ENCODE measurements at regions not wholly inside any gene's neighbourhood (a gene's known extent, or its start where the extent isn't known, plus 50 kb on each side); places are given as distances from the start of the nearest gene placed in this dataset.

- no CpG with 5 or more reads among the region's 2 CpGs for WGBS (ENCODE audit: insufficient coverage)
- H3K4me3 ChIP-seq (replicated peaks in 1 of 3; ENCODE audit: low read depth in 2 of 3, low read length in 3 of 3) = no peak overlapping the region
- H3K9ac ChIP-seq (ENCODE audit: insufficient read depth, low read length, poor library complexity, severe bottlenecking) = no peak overlapping the region
- no peak for TF ChIP-seq CTCF (IDR thresholded peaks at IDR 0.05)
- peaks cover 9 to 31% (median 19%) of the 10 kb centered on the region in 7 donors for H3K9me3 Mint-ChIP-seq
- H3K27ac ChIP-seq (ENCODE audit: low read depth in 1 of 2, low read length in 2 of 2) = no peak overlapping the region
- H3K4me1 ChIP-seq (ENCODE audit: control insufficient read depth in 1 of 2, insufficient read depth in 2 of 2, low read length in 2 of 2) = no peaks in the 10 kb centered on the region
- H3K36me3 Mint-ChIP-seq = no peaks in the 10 kb centered on the region
- H3K36me3 ChIP-seq (replicated peaks in 1 of 2; ENCODE audit: control insufficient read depth in 1 of 2, insufficient read depth in 2 of 2, low read length in 2 of 2) = no peaks in the 10 kb centered on the region
- no peaks in the 10 kb centered on the region for H3K4me1 Mint-ChIP-seq
- intact Hi-C loops (cut with micrococcal nuclease) = no loop called here
- no peaks in the 10 kb centered on the region for H3K27me3 ChIP-seq (ENCODE audit: control insufficient read depth in 2 of 2, insufficient read depth in 2 of 2, low read length in 2 of 2)
- peaks cover 17 to 36% of the 10 kb centered on the region in 2 donors for H3K9me3 ChIP-seq (replicated peaks in 1 of 2; ENCODE audit: control insufficient read depth in 1 of 2, insufficient read depth in 1 of 2, low read length in 2 of 2)
- H2AFZ ChIP-seq (ENCODE audit: insufficient read depth, low read depth, low read length, poor library complexity, severe bottlenecking) = no peak overlapping the region
- no peak for DNase-seq
- no peak overlapping the region for H3K27ac Mint-ChIP-seq
- peaks cover 0 to 1% (median 1%) of the 10 kb centered on the region in 3 donors for H3K27me3 Mint-ChIP-seq (ENCODE audit: low read depth in 3 of 3)
- H3K79me2 ChIP-seq (ENCODE audit: insufficient read depth, low read length) = no peaks in the 10 kb centered on the region
- no peak overlapping the region for H3K4me2 ChIP-seq (replicated peaks; ENCODE audit: extremely low read depth, low read length, poor library complexity, severe bottlenecking)
- H4K20me1 ChIP-seq (ENCODE audit: insufficient read depth, low read length) = no peaks in the 10 kb centered on the region
- H3K4me3 Mint-ChIP-seq = no peak overlapping the region
These were observed 163.1 kb upstream of the FAT1 start for GRCh38 chr4:186886759-186887158.

GRCh38 chr4:186887291-186887700 is 163.6 kb upstream of the FAT1 start:
- no peak overlapping the region for H3K27ac ChIP-seq (ENCODE audit: low read depth in 1 of 2, low read length in 2 of 2)
- no peaks in the 10 kb centered on the region for H3K36me3 Mint-ChIP-seq
- H3K27me3 Mint-ChIP-seq (ENCODE audit: low read depth in 3 of 3) = peaks cover 0 to 1% (median 1%) of the 10 kb centered on the region in 3 donors
- H3K4me2 ChIP-seq (replicated peaks; ENCODE audit: extremely low read depth, low read length, poor library complexity, severe bottlenecking) = no peak overlapping the region
- no peak overlapping the region for H3K27ac Mint-ChIP-seq
- no peaks in the 10 kb centered on the region for H4K20me1 ChIP-seq (ENCODE audit: insufficient read depth, low read length)
- H3K36me3 ChIP-seq (replicated peaks in 1 of 2; ENCODE audit: control insufficient read depth in 1 of 2, insufficient read depth in 2 of 2, low read length in 2 of 2) = no peaks in the 10 kb centered on the region
- intact Hi-C loops (cut with micrococcal nuclease) = no loop called here
- no peaks in the 10 kb centered on the region for H3K79me2 ChIP-seq (ENCODE audit: insufficient read depth, low read length)
- no peak overlapping the region for H2AFZ ChIP-seq (ENCODE audit: insufficient read depth, low read depth, low read length, poor library complexity, severe bottlenecking)
- H3K4me3 Mint-ChIP-seq = no peak overlapping the region
- 70% methylated on average over 3 of the region's 6 CpGs for WGBS (ENCODE audit: insufficient coverage)
- H3K9me3 Mint-ChIP-seq = peaks cover 9 to 36% (median 19%) of the 10 kb centered on the region in 7 donors
- no peak overlapping the region for H3K4me3 ChIP-seq (replicated peaks in 1 of 3; ENCODE audit: low read depth in 2 of 3, low read length in 3 of 3)
- no peaks in the 10 kb centered on the region for H3K27me3 ChIP-seq (ENCODE audit: control insufficient read depth in 2 of 2, insufficient read depth in 2 of 2, low read length in 2 of 2)
- no peaks in the 10 kb centered on the region for H3K4me1 Mint-ChIP-seq
- H3K9ac ChIP-seq (ENCODE audit: insufficient read depth, low read length, poor library complexity, severe bottlenecking) = no peak overlapping the region
- no peak for TF ChIP-seq CTCF (IDR thresholded peaks at IDR 0.05)
- no peak for DNase-seq
- no peaks in the 10 kb centered on the region for H3K4me1 ChIP-seq (ENCODE audit: control insufficient read depth in 1 of 2, insufficient read depth in 2 of 2, low read length in 2 of 2)
- peaks cover 17 to 41% of the 10 kb centered on the region in 2 donors for H3K9me3 ChIP-seq (replicated peaks in 1 of 2; ENCODE audit: control insufficient read depth in 1 of 2, insufficient read depth in 1 of 2, low read length in 2 of 2)
